Effector memory CD4-positive, alpha-beta T cell (primary cell): ENCODE measurements at regions not wholly inside any gene's neighbourhood (a gene's known extent, or its start where the extent isn't known, plus 50 kb on each side); places are given as distances from the start of the nearest gene placed in this dataset.

Experiments
- DNase-seq, 3 donors: peaks; one replicate each; pipeline ENCODE4 v3.0.0-alpha.2; 2020
- H3K27ac ChIP-seq: 2 replicates; pipeline ENCODE4 v1.7.0; 2013; ENCODE audit warnings: mild to moderate bottlenecking, low read length, moderate library complexity; ENCODE audit not compliant: insufficient read depth, poor library complexity, severe bottlenecking
- H3K27me3 ChIP-seq: replicated peaks from 2 replicates; pipeline ENCODE4 v1.7.0; 2013; ENCODE audit warnings: mild to moderate bottlenecking, low read length; ENCODE audit not compliant: insufficient read depth, control insufficient read depth, poor library complexity, severe bottlenecking
- H3K36me3 ChIP-seq: 2 replicates; pipeline ENCODE4 v1.7.0; 2013; ENCODE audit warnings: mild to moderate bottlenecking, low read length, moderate library complexity; ENCODE audit not compliant: control insufficient read depth, insufficient read depth
- H3K4me1 ChIP-seq: 2 replicates; pipeline ENCODE4 v1.7.0; 2013; ENCODE audit warnings: low read length, mild to moderate bottlenecking; ENCODE audit not compliant: control insufficient read depth, insufficient read depth, poor library complexity, severe bottlenecking
- H3K4me3 ChIP-seq: 2 replicates; pipeline ENCODE4 v1.7.0; 2013; ENCODE audit warnings: low read length, low read depth, mild to moderate bottlenecking; ENCODE audit not compliant: insufficient read depth, poor library complexity, severe bottlenecking
- H3K9me3 ChIP-seq: 2 replicates; pipeline ENCODE4 v1.7.0; 2013; ENCODE audit warnings: mild to moderate bottlenecking, low read length, moderate library complexity; ENCODE audit not compliant: control insufficient read depth

DNA sequence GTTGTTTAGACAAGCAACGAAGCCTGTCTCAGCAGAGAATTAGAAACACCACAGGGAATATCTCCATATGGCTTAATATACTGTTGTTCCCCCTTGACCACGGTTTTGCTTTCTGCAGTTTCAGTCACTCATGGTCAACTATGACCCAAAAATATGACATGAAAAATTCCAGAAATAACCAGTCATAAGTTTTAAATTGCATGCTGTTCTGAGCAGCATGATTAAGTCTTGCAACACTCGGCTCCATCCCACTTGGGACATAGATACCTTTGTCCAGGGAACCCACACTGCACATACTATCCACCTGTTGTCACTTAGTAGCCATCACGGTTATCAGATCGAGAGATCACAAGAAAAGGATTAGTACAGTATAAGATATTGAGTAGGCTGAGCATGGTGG lies 60.7 kb upstream of the FOXK1 start:
- no peaks in the 10 kb centered on the region for H3K36me3 ChIP-seq
- no peak for DNase-seq
- no peak overlapping the region for H3K27ac ChIP-seq
- no peaks in the 10 kb centered on the region for H3K27me3 ChIP-seq
- peaks cover 7% of the 10 kb centered on the region for H3K4me1 ChIP-seq
- H3K4me3 ChIP-seq, result no peak overlapping the region
- no peaks in the 10 kb centered on the region for H3K9me3 ChIP-seq

DNA sequence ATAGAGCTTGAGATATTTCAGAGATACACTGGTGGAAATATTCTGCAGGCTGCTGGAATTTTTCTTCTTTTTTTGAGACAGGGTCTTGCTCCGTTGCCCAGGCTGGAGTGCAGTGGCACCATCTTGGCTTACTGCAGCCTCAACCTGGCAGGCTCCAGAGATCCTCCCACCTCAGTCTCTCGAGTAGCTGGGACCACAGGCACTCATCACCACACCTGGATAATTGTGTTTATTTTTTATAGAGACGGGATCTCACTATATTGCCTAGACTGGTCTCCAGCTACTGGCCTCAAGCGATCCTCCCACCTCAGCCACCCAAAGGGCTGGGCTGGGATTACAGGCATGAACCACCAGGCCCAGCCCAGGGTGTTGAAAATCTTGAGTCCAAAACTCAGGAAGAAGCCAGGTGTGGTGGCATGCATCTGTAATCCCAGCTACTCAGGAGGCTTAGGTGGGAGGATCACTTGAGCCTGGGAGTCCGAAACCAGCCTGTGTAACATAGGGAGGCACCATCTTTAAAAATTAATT lies 55.7 kb upstream of the FOXK1 start:
- Histone ChIP-seq H3K9me3 (no peaks in the 10 kb centered on the region), H3K4me3 (no peak overlapping the region), H3K27ac (no peak overlapping the region), H3K27me3 (no peaks in the 10 kb centered on the region), H3K4me1 (peaks cover 3% of the 10 kb centered on the region), H3K36me3 (no peaks in the 10 kb centered on the region)
- DNase-seq, result no peak

- Histone ChIP-seq H3K9me3 (no peaks in the 10 kb centered on the region), H3K36me3 (no peaks in the 10 kb centered on the region), H3K27me3 (no peaks in the 10 kb centered on the region), H3K27ac (no peak overlapping the region), H3K4me3 (no peak overlapping the region), H3K4me1 (peaks cover 3% of the 10 kb centered on the region)
- no peak for DNase-seq
Observed at GRCh38 chr7:4629287-4629895, 52.7 kb upstream of the FOXK1 start.

DNA sequence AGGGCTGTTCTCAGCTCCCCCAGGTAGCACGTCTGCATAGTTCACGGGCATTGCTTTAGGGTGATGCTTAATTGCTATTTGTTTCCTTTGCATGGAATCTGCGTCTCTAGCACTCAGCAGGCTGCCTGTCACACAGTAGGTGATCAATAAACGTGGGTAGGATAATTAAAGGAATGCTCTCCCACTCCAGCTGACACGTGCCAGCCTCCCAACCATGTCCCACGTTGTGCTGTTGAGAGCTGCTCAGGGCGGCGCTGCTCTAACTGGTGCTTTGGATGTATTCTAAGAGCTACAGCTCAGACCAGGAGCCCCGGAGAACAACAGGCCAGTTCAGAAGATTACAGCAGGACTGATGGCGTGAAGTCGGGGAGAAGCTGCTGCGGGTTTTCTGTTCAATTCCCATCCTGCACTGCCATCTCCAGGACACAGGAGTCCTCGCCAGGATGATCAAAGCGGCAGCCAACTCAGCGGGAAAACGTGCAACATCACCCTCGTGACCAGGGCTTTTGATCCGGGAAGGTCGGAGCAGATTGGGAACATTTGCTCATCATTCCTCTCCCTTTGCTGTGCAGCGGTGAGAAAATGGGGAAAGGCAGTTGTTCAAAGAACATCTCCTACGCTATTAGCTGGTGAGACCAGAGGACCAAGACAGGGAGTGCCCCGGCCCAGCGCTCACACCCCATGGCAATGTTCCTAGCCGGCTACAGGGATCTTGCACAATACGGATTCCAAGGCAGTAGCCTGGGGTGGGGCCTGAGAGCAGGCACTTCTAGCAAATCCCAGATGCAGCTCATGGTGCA lies 50.5 kb upstream of the FOXK1 start:
- Histone ChIP-seq H3K9me3 (no peaks in the 10 kb centered on the region), H3K4me3 (no peak overlapping the region), H3K36me3 (no peaks in the 10 kb centered on the region), H3K27me3 (no peaks in the 10 kb centered on the region), H3K27ac (no peak overlapping the region), H3K4me1 (no peaks in the 10 kb centered on the region)
- no peak for DNase-seq
